GF-D8 (cell line): ENCODE measurements at regions not wholly inside any gene's neighbourhood (a gene's known extent, or its start where the extent isn't known, plus 50 kb on each side); places are given as distances from the start of the nearest gene placed in this dataset.

Experiments
- DNase-seq: peaks from one replicate; lab custom pipeline; 2025; lab: John Stamatoyannopoulos, UW

GRCh38 chr22:27447289-27447688 is 354.3 kb downstream of the MN1 start:
- no peak for DNase-seq

GRCh38 chr22:27450448-27450847 is 351.1 kb downstream of the MN1 start:
- DNase-seq, result no peak

GRCh38 chr22:27452245-27452644 is 349.3 kb downstream of the MN1 start:
- no peak for DNase-seq

GRCh38 chr22:27452922-27453321 is 348.6 kb downstream of the MN1 start:
- DNase-seq, result no peak

- DNase-seq, result no peak
These were observed 347.8 kb downstream of the MN1 start for GRCh38 chr22:27453725-27454124.

- DNase-seq, result no peak
These were observed 346.6 kb downstream of the MN1 start for GRCh38 chr22:27454807-27455450.

- no peak for DNase-seq
These were observed 346.0 kb downstream of the MN1 start for GRCh38 chr22:27455526-27455925.

- no peak for DNase-seq
These were observed 344.7 kb downstream of the MN1 start for GRCh38 chr22:27456696-27457503.

GRCh38 chr22:27459999-27460398 is 341.6 kb downstream of the MN1 start:
- DNase-seq, result no peak

GRCh38 chr22:27460591-27461347 is 340.8 kb downstream of the MN1 start:
- no peak for DNase-seq

- no peak for DNase-seq
These were observed 340.1 kb downstream of the MN1 start for GRCh38 chr22:27461470-27461869.

GRCh38 chr22:27462190-27462589 is 339.4 kb downstream of the MN1 start:
- no peak for DNase-seq

GRCh38 chr22:27463121-27463660 is 338.4 kb downstream of the MN1 start:
- DNase-seq, result no peak

GRCh38 chr22:27466229-27466628 is 335.3 kb downstream of the MN1 start:
- DNase-seq, result no peak

- no peak for DNase-seq
These were observed 334.6 kb downstream of the MN1 start for GRCh38 chr22:27466778-27467438.

- no peak for DNase-seq
These were observed 333.8 kb downstream of the MN1 start for GRCh38 chr22:27467711-27468110.

- DNase-seq, result no peak
These were observed 332.8 kb downstream of the MN1 start for GRCh38 chr22:27468712-27469111.

GRCh38 chr22:27470169-27470772 is 331.3 kb downstream of the MN1 start:
- no peak for DNase-seq

GRCh38 chr22:27472975-27473374 is 328.6 kb downstream of the MN1 start:
- DNase-seq, result no peak

GRCh38 chr22:27473533-27473932 is 328.0 kb downstream of the MN1 start:
- DNase-seq, result no peak

- DNase-seq, result no peak
These were observed 327.4 kb downstream of the MN1 start for GRCh38 chr22:27474112-27474571.
